Psoas muscle (tissue), 7 donors: ENCODE measurements at regions not wholly inside any gene's neighbourhood (a gene's known extent, or its start where the extent isn't known, plus 50 kb on each side); places are given as distances from the start of the nearest gene placed in this dataset.

Source experiments
- ATAC-seq, 4 donors: fragments of 200-7000 bp; cut with Tn5 transposase; one replicate each; pipeline ENCODE4 v1.9.1; 2020; ENCODE audit warnings: moderate library complexity in 3 of 4, mild to moderate bottlenecking in 2 of 4
- DNase-seq, 2 donors: peaks; one replicate each; pipeline ENCODE4 v3.0.0-alpha.2; 2020
- H3K27ac ChIP-seq: fragments of 200-600 bp; one replicate; pipeline ENCODE4 v1.8.0; 2022
- H3K27me3 ChIP-seq, 3 donors: fragments of 200-600 bp in 1 of 3; one replicate each; pipeline versions ENCODE4 v1.6.1 to v1.8.0; 2013 to 2022; ENCODE audit warnings: low read length in 2 of 3, mild to moderate bottlenecking in 2 of 3, moderate library complexity in 1 of 3; ENCODE audit not compliant: insufficient read depth in 3 of 3
- H3K36me3 ChIP-seq, 2 donors: fragments of 200-600 bp in 1 of 2; one replicate each; pipeline versions ENCODE4 v1.6.1 to v1.8.0; 2013 to 2022; ENCODE audit warnings: low read depth in 1 of 2, mild to moderate bottlenecking in 1 of 2, moderate library complexity in 1 of 2; ENCODE audit not compliant: insufficient read depth in 1 of 2
- H3K4me1 ChIP-seq: fragments of 200-600 bp; one replicate; pipeline ENCODE4 v1.8.0; 2022
- H3K4me3 ChIP-seq: fragments of 200-600 bp; one replicate; pipeline ENCODE4 v1.8.0; 2022; ENCODE audit warnings: mild to moderate bottlenecking
- H3K9me3 ChIP-seq: fragments of 200-600 bp; one replicate; pipeline ENCODE4 v1.8.0; 2022
- CTCF ChIP-seq: fragments of 200-600 bp; IDR thresholded peaks from one replicate; pipeline ENCODE4 v1.8.0; 2022; ENCODE audit warnings: antibody characterized with exemption
- WGBS, 3 donors: extraction: QIAGEN DNeasy Blood & Tissue Kit; methylation state at CpG; one replicate each; pipeline versions ENCODE4 v1.1.6 to v1.1.7; 2013; 5-methylcytosine and 5-hydroxymethylcytosine counted together
- intact Hi-C, 2 donors: fragments of 100-400 bp; cut with DNase I; formaldehyde crosslinking; loops; one replicate each; pipeline versions ENCODE4 v1.11.0 to v1.14.2; 2022
- donor health status: healthy with polysubstance abuse.
- donor health status: DM: no; HTN: no; CAD: no; lungs with moderate emphysema.
- donor health status: Bipolar disorder and iron deficiency.
- donor health status: healthy.
- donor health status: DM: yes; HTN: yes; CAD: no.
- donor health status: DM: no; HTN: no; CAD: no.
- donor health status: DM: yes; HTN: yes; CAD: no.

- WGBS, 3 donors = 18 to 24% (median 20%) methylated on average over 4 of the region's 4 CpGs
- Histone ChIP-seq H3K36me3 (no peaks in the 10 kb centered on the region), H3K27ac (no peak overlapping the region), H3K9me3 (no peaks in the 10 kb centered on the region), H3K27me3 (no peaks in the 10 kb centered on the region), H3K4me1 (no peaks in the 10 kb centered on the region), H3K4me3 (no peak overlapping the region)
- DNase-seq (no peak), ATAC-seq (peak in 2 of 4 donors; percentile 22 to 65)
- intact Hi-C loops = no loop called here
- no peak for TF ChIP-seq CTCF
Observed at GRCh38 chr1:208681878-208682663, 437.9 kb upstream of the PLXNA2 start.

- Histone ChIP-seq H3K36me3 (no peaks in the 10 kb centered on the region), H3K4me1 (no peaks in the 10 kb centered on the region), H3K27me3 (no peaks in the 10 kb centered on the region), H3K27ac (no peak overlapping the region), H3K4me3 (no peak overlapping the region), H3K9me3 (no peaks in the 10 kb centered on the region)
- 15 to 26% (median 25%) methylated on average over 2 of the region's 2 CpGs for WGBS, 3 donors
- ATAC-seq = no peak
- intact Hi-C loops = no loop called here
- TF ChIP-seq CTCF = no peak
- DNase-seq = no peak
Observed at GRCh38 chr1:208682664-208683013, 438.5 kb upstream of the PLXNA2 start.

GRCh38 chr1:208683141-208683540 lies 439.0 kb upstream of the PLXNA2 start:
- H3K27ac ChIP-seq = no peak overlapping the region
- H3K36me3 ChIP-seq = no peaks in the 10 kb centered on the region
- H3K4me1 ChIP-seq = no peaks in the 10 kb centered on the region
- no peaks in the 10 kb centered on the region for H3K27me3 ChIP-seq
- no peak for TF ChIP-seq CTCF
- no peaks in the 10 kb centered on the region for H3K9me3 ChIP-seq
- DNase-seq = no peak
- intact Hi-C loops = no loop called here
- H3K4me3 ChIP-seq = no peak overlapping the region
- ATAC-seq = no peak

GRCh38 chr1:208684192-208684591 lies 440.0 kb upstream of the PLXNA2 start:
- no peak overlapping the region for H3K27ac ChIP-seq
- intact Hi-C loops = no loop called here
- TF ChIP-seq CTCF = no peak
- H3K4me1 ChIP-seq = no peaks in the 10 kb centered on the region
- ATAC-seq = no peak
- 96 to 100% (median 98%) methylated on average over 2 of the region's 2 CpGs for WGBS, 3 donors
- H3K9me3 ChIP-seq = no peaks in the 10 kb centered on the region
- H3K27me3 ChIP-seq = no peaks in the 10 kb centered on the region
- no peaks in the 10 kb centered on the region for H3K36me3 ChIP-seq
- no peak overlapping the region for H3K4me3 ChIP-seq
- DNase-seq = no peak

GRCh38 chr1:208686592-208686991 lies 442.4 kb upstream of the PLXNA2 start:
- DNase-seq (no peak), ATAC-seq (no peak)
- Histone ChIP-seq H3K36me3 (no peaks in the 10 kb centered on the region), H3K27me3 (no peaks in the 10 kb centered on the region), H3K4me1 (no peaks in the 10 kb centered on the region), H3K27ac (no peak overlapping the region), H3K4me3 (no peak overlapping the region), H3K9me3 (no peaks in the 10 kb centered on the region)
- intact Hi-C loops = no loop called here
- TF ChIP-seq CTCF = no peak
- WGBS, 3 donors = 86 to 90% (median 90%) methylated on average over 2 of the region's 2 CpGs
